ENCODE measurements at regions not wholly inside any gene's neighbourhood (a gene's known extent, or its start where the extent isn't known, plus 50 kb on each side); places are given as distances from the start of the nearest gene placed in this dataset.

- TF ChIP-seq POLR2A (IDR thresholded peaks at IDR 0.05; ENCODE audit: low read depth, low read length) (no peak), POLR2AphosphoS5 (IDR thresholded peaks at IDR 0.05; ENCODE audit: low read depth, low read length) (no peak), TAF1 (IDR thresholded peaks at IDR 0.05; ENCODE audit: borderline replicate concordance, low read depth, low read length) (no peak)
Measured at GRCh38 chr5:33240558-33240957, 200.2 kb upstream of the TARS1 start.
